Transverse colon (tissue), 4 donors: ENCODE measurements at regions not wholly inside any gene's neighbourhood (a gene's known extent, or its start where the extent isn't known, plus 50 kb on each side); places are given as distances from the start of the nearest gene placed in this dataset.

ENCODE experiments used
- DNase-seq: peaks from one replicate; pipeline ENCODE4 v3.0.0-alpha.2; 2019
- H3K27ac ChIP-seq, 4 donors: fragments of 200-600 bp; sonication (generic); 2 replicates each; pipeline ENCODE4 v1.5.1; 2016 to 2018; ENCODE audit warnings: inconsistent platforms in 4 of 4
- H3K27me3 ChIP-seq: fragments of 200-600 bp; sonication (generic); 2 replicates; pipeline ENCODE4 v1.5.1; 2017; ENCODE audit warnings: inconsistent platforms
- H3K36me3 ChIP-seq, 4 donors: fragments of 200-600 bp; sonication (generic); 2 replicates each; pipeline ENCODE4 v1.5.1; 2017 to 2019; ENCODE audit warnings: inconsistent platforms in 4 of 4
- H3K4me1 ChIP-seq, 4 donors: fragments of 200-600 bp; sonication (generic); 2 replicates each; pipeline ENCODE4 v1.5.1; 2017 to 2020; ENCODE audit warnings: inconsistent platforms in 4 of 4
- H3K4me3 ChIP-seq, 4 donors: fragments of 200-600 bp; sonication (generic); 1 replicate in 1 of 4; 2 replicates in 3 of 4; pipeline versions ENCODE4 v1.5.1 to v1.6.1; 2017 to 2019; ENCODE audit warnings: inconsistent platforms in 4 of 4
- H3K9me3 ChIP-seq, 2 donors: fragments of 200-600 bp; sonication (generic); 2 replicates each; pipeline ENCODE4 v1.5.1; 2017 to 2019; ENCODE audit warnings: inconsistent platforms in 2 of 2
- EP300 ChIP-seq: sonication (generic); formaldehyde crosslinking; IDR thresholded peaks from one replicate; pipeline ENCODE4 v1.6.1; 2017; ENCODE audit warnings: antibody characterized with exemption, low read depth
- POLR2A ChIP-seq: fragments of 450-650 bp; IDR thresholded peaks from one replicate; pipeline ENCODE4 v1.6.1; 2016; ENCODE audit warnings: antibody characterized with exemption, mild to moderate bottlenecking, moderate library complexity
- POLR2AphosphoS5 ChIP-seq, 3 donors: sonication (generic); formaldehyde crosslinking; IDR thresholded peaks; one replicate each; pipeline ENCODE4 v1.6.1; 2016; ENCODE audit warnings: antibody characterized with exemption in 3 of 3
- WGBS, 2 donors: methylation state at CpG; one replicate each; pipeline ENCODE4 v1.1.5; 2018; ENCODE audit warnings: low coverage in 1 of 2; 5-methylcytosine and 5-hydroxymethylcytosine counted together
- in situ Hi-C, 4 donors: fragments of 200-750 bp; cut with MboI; loops; one replicate each; pipeline versions ENCODE4 v1.15.0 to v1.15.1; 2017; ENCODE audit warnings: low sequenced_read_pairs in 3 of 4, low pct_ligation_motif_present in 1 of 4, low pct_unique_long_range_greater_than_20kb in 1 of 4
- intact Hi-C: fragments of 100-400 bp; cut with DNase I; formaldehyde crosslinking; loops from one replicate; pipeline ENCODE4 v1.15.1; 2023; ENCODE audit warnings: low total_unique reads
- TF ChIP-seq, protein P1 (sequence below), 5 experiments: fragments of 200-600 bp in 3 of 5; fragments of 450-650 bp in 2 of 5; sonication (generic) in 3 of 5; IDR thresholded peaks; 1 replicate in 2 of 5; 2 replicates in 3 of 5; pipeline ENCODE4 v1.5.1; 2016 to 2017; ENCODE audit warnings: antibody characterized with exemption in 5 of 5, inconsistent platforms in 3 of 5, mild to moderate bottlenecking in 2 of 5, moderate library complexity in 1 of 5

DNA sequence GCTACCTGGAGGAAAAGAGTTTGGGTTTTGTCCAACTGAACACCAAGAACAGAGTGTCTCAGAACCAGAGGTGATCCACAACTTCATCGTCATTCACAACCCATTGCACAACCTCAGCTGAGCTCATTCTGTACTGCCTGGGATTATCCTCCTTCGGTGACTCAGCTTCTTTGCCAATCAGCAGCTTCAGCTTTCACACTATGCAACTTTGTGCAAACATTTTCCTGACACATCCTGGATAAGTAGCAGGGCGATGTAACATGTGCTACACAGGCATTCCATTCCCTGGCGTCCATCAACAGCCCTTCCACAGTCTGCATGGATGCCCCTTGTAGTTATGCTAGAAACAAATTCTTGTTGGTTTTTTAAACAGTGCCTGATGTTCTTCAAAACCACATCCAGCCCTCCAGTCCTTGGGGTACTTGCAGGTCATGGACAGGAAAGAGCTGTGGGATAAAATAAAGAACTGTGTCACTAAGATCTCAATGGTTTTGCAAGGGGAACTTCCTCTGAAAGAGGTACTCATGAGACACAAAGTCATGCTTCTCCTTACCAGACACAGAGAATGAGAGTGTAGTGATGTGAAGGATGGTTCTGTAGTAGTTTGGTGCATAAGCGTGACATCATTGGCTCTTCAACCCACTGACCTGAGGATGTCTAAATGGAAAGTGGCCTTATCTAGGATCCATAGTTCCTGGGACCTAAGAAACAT lies 478.5 kb downstream of the KIF20B start:
- 74% methylated on average over 5 of the region's 5 CpGs; no CpG with 5 or more reads in 1 of the 2 donors for WGBS, 2 donors
- DNase-seq, result no peak
- H3K27ac ChIP-seq, result no peak overlapping the region
- TF ChIP-seq, protein P1, sequence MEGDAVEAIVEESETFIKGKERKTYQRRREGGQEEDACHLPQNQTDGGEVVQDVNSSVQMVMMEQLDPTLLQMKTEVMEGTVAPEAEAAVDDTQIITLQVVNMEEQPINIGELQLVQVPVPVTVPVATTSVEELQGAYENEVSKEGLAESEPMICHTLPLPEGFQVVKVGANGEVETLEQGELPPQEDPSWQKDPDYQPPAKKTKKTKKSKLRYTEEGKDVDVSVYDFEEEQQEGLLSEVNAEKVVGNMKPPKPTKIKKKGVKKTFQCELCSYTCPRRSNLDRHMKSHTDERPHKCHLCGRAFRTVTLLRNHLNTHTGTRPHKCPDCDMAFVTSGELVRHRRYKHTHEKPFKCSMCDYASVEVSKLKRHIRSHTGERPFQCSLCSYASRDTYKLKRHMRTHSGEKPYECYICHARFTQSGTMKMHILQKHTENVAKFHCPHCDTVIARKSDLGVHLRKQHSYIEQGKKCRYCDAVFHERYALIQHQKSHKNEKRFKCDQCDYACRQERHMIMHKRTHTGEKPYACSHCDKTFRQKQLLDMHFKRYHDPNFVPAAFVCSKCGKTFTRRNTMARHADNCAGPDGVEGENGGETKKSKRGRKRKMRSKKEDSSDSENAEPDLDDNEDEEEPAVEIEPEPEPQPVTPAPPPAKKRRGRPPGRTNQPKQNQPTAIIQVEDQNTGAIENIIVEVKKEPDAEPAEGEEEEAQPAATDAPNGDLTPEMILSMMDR (IDR thresholded peaks at IDR 0.05), result no peak
- TF ChIP-seq POLR2AphosphoS5 (IDR thresholded peaks at IDR 0.05), result peak in 2 of 3 donors; percentile 15 to 34
- H3K27me3 ChIP-seq, result no peaks in the 10 kb centered on the region
- H3K36me3 ChIP-seq, result no peaks in the 10 kb centered on the region
- H3K4me3 ChIP-seq, result no peak overlapping the region
- no peaks in the 10 kb centered on the region for H3K4me1 ChIP-seq
- in situ Hi-C loops, result no loop called here
- H3K9me3 ChIP-seq, result no peaks in the 10 kb centered on the region
- intact Hi-C loops, result no loop called here

GRCh38 chr10:90180886-90181691 lies 479.7 kb downstream of the KIF20B start:
- Histone ChIP-seq H3K27ac (no peak overlapping the region), H3K9me3 (no peaks in the 10 kb centered on the region), H3K4me3 (no peak overlapping the region), H3K4me1 (no peaks in the 10 kb centered on the region), H3K36me3 (no peaks in the 10 kb centered on the region), H3K27me3 (no peaks in the 10 kb centered on the region)
- WGBS, 2 donors, result 74 to 76% methylated on average over 7 of the region's 7 CpGs
- intact Hi-C loops, result no loop called here
- DNase-seq, result no peak
- TF ChIP-seq, protein P1 (IDR thresholded peaks at IDR 0.05), result no peak
- TF ChIP-seq POLR2A (no peak), EP300 (no peak), POLR2AphosphoS5 (IDR thresholded peaks at IDR 0.05) (no peak)
- in situ Hi-C loops, result no loop called here

GRCh38 chr10:90192825-90193224 lies 491.4 kb downstream of the KIF20B start:
- DNase-seq, result no peak
- intact Hi-C loops, result no loop called here
- Histone ChIP-seq H3K27ac (no peak overlapping the region), H3K4me1 (no peaks in the 10 kb centered on the region), H3K36me3 (no peaks in the 10 kb centered on the region), H3K9me3 (no peaks in the 10 kb centered on the region), H3K27me3 (no peaks in the 10 kb centered on the region), H3K4me3 (no peak overlapping the region)
- TF ChIP-seq EP300, result no peak
- no peak for TF ChIP-seq POLR2AphosphoS5 (IDR thresholded peaks at IDR 0.05)
- no peak for TF ChIP-seq POLR2A
- TF ChIP-seq, protein P1 (IDR thresholded peaks at IDR 0.05), result no peak
- 50 to 51% methylated on average over 1 of the region's 1 CpG for WGBS, 2 donors
- in situ Hi-C loops, result no loop called here

- in situ Hi-C loops (no loop called here), intact Hi-C loops (no loop called here)
- Histone ChIP-seq H3K4me1 (no peaks in the 10 kb centered on the region), H3K27me3 (no peaks in the 10 kb centered on the region), H3K9me3 (no peaks in the 10 kb centered on the region), H3K27ac (no peak overlapping the region), H3K4me3 (no peak overlapping the region), H3K36me3 (no peaks in the 10 kb centered on the region)
- TF ChIP-seq EP300 (no peak), POLR2A (no peak), POLR2AphosphoS5 (IDR thresholded peaks at IDR 0.05) (no peak)
- TF ChIP-seq, protein P1 (IDR thresholded peaks at IDR 0.05), result no peak
- 76 to 82% methylated on average over 2 of the region's 2 CpGs for WGBS, 2 donors
- DNase-seq, result no peak
Observed at GRCh38 chr10:90193240-90193985, 492.0 kb downstream of the KIF20B start.
